ENCODE measurements at regions not wholly inside any gene's neighbourhood (a gene's known extent, or its start where the extent isn't known, plus 50 kb on each side); places are given as distances from the start of the nearest gene placed in this dataset.

DNA sequence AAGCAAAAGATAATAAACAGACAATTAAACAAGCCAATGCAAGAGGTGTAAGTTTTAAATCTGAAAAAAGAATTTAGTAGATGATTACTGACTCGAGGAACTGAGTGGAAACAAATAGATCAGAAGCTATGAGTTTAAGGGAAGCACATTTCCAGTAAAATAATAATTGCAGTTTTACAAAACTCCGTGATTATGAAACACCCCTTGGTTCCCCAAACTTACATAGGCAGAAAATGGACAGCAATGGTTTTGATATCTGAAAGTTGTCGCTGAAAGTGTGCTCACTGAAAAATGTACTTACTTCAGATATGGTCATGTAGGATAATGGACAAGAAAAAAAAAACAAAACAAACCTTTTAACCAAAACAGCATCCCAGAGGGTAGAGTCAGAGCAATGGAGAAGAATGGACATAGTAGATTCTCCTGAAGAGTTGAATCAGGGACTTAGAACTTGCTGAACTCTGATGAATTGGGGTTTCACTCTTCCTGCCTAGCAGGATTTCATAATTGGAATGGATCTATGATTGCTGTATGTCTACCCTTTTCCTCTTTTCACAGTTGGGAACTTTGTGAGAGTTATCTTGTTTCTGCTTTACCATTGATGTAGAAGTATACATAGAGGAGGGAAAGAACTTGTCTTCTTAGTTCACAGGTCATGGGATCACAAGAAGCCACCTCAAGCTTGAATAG, 305.6 kb upstream of the ZEB2 start:
- DNase-seq (ENCODE audit: low read depth), result no peak
- TF ChIP-seq, protein P1, sequence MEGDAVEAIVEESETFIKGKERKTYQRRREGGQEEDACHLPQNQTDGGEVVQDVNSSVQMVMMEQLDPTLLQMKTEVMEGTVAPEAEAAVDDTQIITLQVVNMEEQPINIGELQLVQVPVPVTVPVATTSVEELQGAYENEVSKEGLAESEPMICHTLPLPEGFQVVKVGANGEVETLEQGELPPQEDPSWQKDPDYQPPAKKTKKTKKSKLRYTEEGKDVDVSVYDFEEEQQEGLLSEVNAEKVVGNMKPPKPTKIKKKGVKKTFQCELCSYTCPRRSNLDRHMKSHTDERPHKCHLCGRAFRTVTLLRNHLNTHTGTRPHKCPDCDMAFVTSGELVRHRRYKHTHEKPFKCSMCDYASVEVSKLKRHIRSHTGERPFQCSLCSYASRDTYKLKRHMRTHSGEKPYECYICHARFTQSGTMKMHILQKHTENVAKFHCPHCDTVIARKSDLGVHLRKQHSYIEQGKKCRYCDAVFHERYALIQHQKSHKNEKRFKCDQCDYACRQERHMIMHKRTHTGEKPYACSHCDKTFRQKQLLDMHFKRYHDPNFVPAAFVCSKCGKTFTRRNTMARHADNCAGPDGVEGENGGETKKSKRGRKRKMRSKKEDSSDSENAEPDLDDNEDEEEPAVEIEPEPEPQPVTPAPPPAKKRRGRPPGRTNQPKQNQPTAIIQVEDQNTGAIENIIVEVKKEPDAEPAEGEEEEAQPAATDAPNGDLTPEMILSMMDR (conservative IDR thresholded peaks at IDR 0.05; ENCODE audit: low read depth, low read length), result no peak
- H3K4me3 ChIP-seq (ENCODE audit: low read depth, low read length), result no peak overlapping the region

DNA sequence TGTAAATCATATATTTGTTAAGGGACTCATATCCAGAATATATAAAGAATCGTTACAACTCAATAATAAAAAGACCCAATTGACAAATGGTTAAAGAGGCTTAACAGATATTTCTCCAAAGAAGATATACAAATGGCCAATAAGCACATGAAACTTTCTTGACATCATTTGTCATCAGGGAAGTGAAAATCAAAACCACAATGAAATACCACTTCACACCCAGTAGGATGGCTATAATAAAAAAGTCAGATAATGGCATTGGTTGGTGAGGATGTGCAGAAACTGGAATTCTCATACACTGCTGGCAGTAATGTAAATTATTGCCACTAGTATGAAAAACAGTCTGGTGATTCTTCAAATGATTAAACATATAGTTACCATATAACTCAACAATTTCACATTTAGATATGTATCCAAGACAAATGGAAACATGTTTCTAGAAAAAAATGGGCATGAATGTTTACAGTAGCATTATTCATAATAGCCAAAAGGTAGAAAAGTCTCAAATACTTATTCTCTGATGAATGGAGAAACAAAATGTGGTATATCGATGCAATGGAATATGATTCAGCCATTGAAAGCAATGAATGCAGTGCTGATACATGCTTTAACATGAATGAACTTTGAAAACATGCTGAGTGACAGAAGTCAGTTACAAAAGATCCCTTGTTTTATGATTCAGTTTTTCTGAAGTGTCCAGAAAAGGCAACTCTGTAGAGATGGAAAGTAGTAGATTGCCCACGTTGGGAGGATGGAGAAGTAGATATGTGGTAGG, 304.6 kb upstream of the ZEB2 start:
- no peak overlapping the region for H3K4me3 ChIP-seq (ENCODE audit: low read depth, low read length)

DNA sequence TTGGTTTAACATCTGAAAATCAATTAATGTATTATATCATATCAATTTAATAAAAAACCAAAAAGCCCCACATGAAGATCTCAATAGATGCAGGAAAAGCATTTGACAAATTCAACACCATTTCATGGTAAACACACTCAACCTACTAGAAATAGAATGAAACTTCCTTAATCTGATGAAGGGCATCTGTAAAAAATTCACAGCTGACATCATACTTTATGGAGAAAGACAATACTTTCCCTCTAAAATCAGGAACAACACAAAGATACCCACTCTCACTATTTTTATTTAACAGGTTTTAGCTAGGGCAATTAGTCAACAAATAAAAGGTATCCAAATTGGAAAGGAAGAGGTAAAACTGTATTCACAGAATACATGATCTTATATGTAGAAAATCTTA, 303.0 kb upstream of the ZEB2 start:
- no peak overlapping the region for H3K4me3 ChIP-seq (ENCODE audit: low read depth, low read length)
- DNase-seq (ENCODE audit: low read depth), result no peak
- TF ChIP-seq, protein P1 (conservative IDR thresholded peaks at IDR 0.05; ENCODE audit: low read depth, low read length), result no peak

More for the DNA sequence above, 304.6 kb upstream of the ZEB2 start:
- TF ChIP-seq, protein P1 (conservative IDR thresholded peaks at IDR 0.05; ENCODE audit: low read depth, low read length), result no peak
- DNase-seq (ENCODE audit: low read depth), result no peak

DNA sequence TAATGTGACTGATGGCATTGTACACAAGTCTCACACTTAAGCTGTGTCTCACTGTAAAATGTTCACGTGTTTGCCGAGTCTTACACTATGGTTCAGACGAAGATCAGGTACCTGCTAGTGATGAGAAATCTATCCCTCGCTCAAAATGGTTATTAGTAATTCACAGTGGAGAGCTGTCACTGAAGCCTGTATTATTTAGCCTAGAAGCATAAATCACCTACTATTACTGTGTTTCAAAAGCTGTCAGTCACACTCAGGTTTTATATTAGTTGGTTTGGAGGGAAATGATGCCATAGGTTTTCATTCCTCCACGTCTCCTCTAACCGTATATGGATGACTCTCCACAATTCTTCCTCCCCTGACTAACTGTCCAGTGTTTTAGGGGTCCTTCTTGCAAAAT, 292.4 kb upstream of the ZEB2 start:
- no peak for DNase-seq (ENCODE audit: low read depth)
- H3K4me3 ChIP-seq (ENCODE audit: low read depth, low read length), result no peak overlapping the region
- TF ChIP-seq, protein P1 (conservative IDR thresholded peaks at IDR 0.05; ENCODE audit: low read depth, low read length), result no peak

DNA sequence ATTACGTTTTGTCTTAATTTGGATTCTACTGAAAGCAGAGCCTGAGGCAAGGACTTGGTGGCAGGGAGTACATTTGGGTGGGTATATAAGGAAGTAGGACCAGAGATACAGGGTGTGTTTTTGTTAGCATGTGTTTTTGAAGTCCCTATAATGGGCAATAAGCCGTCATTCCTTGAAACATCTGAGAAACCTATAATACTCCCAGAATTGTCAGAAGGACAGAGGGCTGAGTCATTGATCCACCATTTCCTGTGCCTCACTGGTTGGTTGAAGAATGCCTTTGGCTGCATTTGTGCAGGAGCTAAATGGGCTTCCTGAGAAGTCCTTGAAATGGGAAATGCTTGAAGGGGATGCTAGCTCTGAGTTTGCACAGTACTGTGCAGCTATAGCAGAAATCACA, 281.8 kb upstream of the ZEB2 start:
- H3K4me3 ChIP-seq (ENCODE audit: low read depth, low read length), result no peak overlapping the region
- TF ChIP-seq, protein P1 (conservative IDR thresholded peaks at IDR 0.05; ENCODE audit: low read depth, low read length), result no peak
- DNase-seq (ENCODE audit: low read depth), result peak; percentile 2

DNA sequence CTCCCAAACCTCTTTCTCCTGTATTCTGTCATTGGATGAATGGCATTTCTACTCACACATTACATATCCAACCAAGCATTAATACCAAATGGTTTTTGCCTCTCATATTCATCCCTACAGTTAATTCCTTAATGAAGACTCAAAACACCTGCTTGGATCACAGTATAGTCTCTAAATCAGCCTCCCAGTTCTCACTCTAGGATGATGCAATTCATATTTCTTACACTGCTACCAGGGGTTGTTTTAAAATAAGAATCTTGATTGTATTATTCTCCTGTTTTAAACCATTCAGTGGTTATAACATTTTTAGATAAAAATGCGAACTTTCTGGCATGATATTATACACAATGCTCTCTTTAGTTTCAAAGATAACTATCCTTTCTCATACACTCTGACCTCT, 281.4 kb upstream of the ZEB2 start:
- TF ChIP-seq, protein P1 (conservative IDR thresholded peaks at IDR 0.05; ENCODE audit: low read depth, low read length), result no peak
- no peak for DNase-seq (ENCODE audit: low read depth)
- H3K4me3 ChIP-seq (ENCODE audit: low read depth, low read length), result no peak overlapping the region
